Rectal smooth muscle tissue (tissue), 1 donor: ENCODE measurements at regions not wholly inside any gene's neighbourhood (a gene's known extent, or its start where the extent isn't known, plus 50 kb on each side); places are given as distances from the start of the nearest gene placed in this dataset.

Source experiments
- H3K27ac ChIP-seq: one replicate; pipeline ENCODE4 v1.7.0; 2013; ENCODE audit warnings: low read depth, low read length, inconsistent platforms
- H3K27me3 ChIP-seq: one replicate; pipeline ENCODE4 v1.7.0; 2013; ENCODE audit warnings: low read length; ENCODE audit not compliant: control insufficient read depth, insufficient read depth
- H3K36me3 ChIP-seq: one replicate; pipeline ENCODE4 v1.7.0; 2013; ENCODE audit warnings: low read length; ENCODE audit not compliant: control insufficient read depth, insufficient read depth
- H3K4me1 ChIP-seq: one replicate; pipeline ENCODE4 v1.7.0; 2013; ENCODE audit warnings: low read length; ENCODE audit not compliant: control insufficient read depth, insufficient read depth
- H3K4me3 ChIP-seq: one replicate; pipeline ENCODE4 v1.7.0; 2013; ENCODE audit warnings: low read length
- H3K9ac ChIP-seq: one replicate; pipeline ENCODE4 v1.7.0; 2013; ENCODE audit warnings: low read length

DNA sequence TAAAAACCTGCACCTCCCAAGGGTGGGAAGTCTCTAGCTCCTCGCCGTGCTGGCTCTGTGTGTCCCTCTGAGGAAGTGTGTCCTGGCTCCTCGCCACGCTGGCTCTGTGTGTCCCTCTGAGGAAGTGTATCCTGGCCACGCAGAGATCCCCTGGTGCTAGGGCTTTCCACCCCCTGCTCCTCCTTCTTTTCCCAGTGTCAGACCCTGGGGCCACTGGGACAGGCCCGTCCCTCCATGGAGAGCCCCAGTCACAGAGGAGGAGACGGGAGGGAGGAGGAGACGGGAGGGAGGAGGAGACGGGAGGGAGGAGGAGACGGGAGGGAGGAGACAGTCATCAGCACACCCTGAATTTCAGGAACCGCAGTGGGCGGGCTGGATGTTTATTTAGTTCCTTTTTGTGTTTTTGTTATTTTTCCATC, 53.8 kb upstream of the HGFAC start:
- Histone ChIP-seq H3K4me3 (peak overlapping the region; percentile 45), H3K27me3 (no peaks in the 10 kb centered on the region), H3K9ac (no peak overlapping the region), H3K36me3 (no peaks in the 10 kb centered on the region), H3K27ac (peak overlapping the region; percentile 43), H3K4me1 (peaks cover 3% of the 10 kb centered on the region)

DNA sequence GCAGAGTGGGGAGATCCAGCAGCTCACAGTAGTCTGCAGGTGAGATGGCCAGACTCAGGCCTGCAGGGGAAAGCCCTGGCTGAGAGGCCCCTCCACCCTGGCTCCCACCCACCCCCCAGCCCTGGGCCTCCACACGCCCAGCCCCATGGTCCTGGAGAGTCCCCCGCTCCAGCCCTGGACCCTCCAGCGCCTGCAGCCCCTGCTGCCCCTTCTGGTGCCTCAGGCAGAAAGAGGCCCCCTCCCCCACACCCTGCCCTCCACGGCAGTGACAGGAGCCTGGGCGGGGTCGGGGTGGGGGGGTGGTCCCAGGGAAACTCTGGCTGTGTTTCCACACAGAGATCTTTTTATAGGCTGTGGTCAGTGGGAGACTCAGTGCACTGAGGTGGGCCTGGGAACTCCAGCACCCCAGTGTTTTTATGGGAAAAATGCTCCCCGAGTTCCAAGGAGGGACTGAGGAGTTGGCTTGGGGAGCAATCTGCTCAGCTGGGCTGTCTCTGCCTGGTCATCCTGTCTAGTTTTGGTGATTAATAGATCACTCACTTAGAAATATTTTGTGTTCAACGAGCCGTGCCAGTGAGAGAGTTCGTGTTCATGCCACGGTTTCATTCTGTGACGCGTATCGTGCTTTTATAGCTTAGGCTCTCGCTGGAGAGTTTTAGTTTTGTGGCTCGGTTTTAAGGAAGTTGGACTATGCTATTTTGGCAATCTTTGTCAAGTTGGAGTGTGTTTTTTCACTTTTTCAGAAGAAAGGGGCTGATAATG, 53.1 kb upstream of the HGFAC start:
- Histone ChIP-seq H3K27ac (peak overlapping the region; percentile 43), H3K4me1 (peaks cover 3% of the 10 kb centered on the region), H3K4me3 (peak overlapping the region; percentile 50), H3K9ac (no peak overlapping the region), H3K27me3 (no peaks in the 10 kb centered on the region), H3K36me3 (no peaks in the 10 kb centered on the region)

DNA sequence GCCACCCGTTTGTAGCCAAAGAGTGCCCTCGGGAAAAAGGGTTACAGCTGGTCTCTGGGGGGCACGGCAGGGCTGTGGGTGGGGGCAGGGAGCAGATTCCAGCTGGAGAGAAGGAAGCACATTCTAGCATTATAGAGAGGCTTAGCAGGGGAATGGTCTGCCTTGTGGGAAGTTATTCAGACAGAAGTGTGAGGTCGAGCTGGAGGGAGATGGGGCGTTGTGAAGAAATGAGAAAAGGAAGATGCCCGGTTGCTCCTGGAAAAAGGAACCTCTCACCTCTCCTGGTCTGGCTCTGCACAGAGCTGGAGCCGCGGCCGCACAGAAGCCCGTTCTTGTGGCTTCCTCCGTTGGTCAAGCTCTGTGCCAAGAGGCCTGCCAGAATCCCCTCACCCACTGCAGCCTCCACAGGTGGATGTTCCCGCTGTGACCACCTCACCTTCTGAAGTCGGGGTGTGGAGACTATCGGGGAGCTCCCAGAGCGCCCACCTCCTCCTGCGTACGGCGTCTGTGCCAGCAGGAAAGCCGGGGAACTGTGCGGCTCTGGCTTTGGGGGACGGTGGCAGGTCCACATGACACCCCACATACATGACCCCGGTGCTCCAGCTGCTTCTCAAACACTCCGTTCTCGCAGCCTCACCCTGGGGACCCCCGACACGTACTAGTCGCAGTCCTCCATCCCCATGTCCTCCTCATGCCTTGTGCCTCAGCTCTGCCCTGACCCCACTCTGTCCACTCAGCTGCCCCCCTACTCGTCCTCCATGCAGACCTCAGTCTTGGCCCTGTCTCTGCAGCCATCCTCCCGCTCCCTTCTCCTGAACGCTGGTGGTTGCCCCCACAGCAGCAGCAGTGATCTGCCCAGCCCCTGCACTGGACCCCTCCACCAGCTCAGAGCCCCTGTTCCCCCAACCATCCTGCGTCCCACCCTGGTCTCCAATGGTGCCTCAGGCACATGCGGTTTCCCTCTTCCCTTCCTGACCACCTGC, 52.2 kb upstream of the HGFAC start:
- H3K27ac ChIP-seq, result peak overlapping the region; percentile 27
- H3K4me3 ChIP-seq, result peak overlapping the region; percentile 50
- H3K4me1 ChIP-seq, result peaks cover 3% of the 10 kb centered on the region
- no peak overlapping the region for H3K9ac ChIP-seq
- H3K36me3 ChIP-seq, result no peaks in the 10 kb centered on the region
- H3K27me3 ChIP-seq, result no peaks in the 10 kb centered on the region

DNA sequence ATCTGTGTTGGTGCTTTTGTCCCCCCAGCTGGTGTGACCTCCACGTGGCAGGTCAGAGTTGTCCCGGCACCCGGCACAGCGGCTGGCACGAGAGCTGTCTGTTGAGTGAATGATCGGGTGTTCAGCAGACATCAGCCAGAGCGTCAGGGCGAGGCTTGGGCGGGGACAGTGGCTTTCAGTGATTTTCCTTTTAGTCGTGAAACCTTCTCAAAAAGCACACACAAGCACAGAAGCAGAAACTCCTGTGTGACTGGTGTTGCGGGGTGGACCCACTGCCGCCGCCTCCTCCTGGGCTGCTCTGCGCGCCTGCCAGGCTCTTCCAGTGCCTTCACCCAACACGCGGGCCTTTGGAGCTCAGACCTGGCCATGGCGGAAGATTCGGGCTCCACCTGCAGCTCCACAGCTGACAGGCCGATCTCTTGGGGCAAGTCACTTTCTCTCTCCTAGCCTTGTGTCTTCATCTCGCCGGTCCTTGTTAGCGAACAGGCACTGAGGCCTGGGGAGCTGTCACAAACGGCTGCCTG, 51.4 kb upstream of the HGFAC start:
- no peak overlapping the region for H3K9ac ChIP-seq
- no peaks in the 10 kb centered on the region for H3K27me3 ChIP-seq
- no peak overlapping the region for H3K27ac ChIP-seq
- no peaks in the 10 kb centered on the region for H3K36me3 ChIP-seq
- H3K4me3 ChIP-seq, result no peak overlapping the region
- H3K4me1 ChIP-seq, result peaks cover 3% of the 10 kb centered on the region

DNA sequence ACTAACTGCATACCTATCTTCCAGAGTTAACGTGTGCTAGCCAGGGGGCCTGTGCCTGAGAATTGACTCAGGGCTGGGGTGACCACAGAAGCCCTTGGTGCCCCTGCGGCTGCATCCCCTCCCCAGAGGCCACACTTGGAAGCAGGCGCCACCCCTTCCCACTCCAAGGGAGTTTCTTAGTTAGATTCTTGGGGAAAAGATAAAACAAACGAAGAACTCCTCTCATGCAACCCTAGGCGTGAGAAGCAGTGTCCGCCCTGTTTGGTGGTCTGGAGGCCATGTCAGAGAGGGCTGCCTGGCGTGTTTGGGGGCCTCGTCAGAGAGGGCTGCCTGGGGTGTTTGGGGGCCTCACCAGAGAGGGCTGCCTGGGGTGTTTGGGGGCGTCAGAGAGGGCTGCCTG, 50.3 kb upstream of the HGFAC start:
- Histone ChIP-seq H3K27me3 (no peaks in the 10 kb centered on the region), H3K4me1 (peaks cover 3% of the 10 kb centered on the region), H3K27ac (no peak overlapping the region), H3K9ac (no peak overlapping the region), H3K4me3 (no peak overlapping the region), H3K36me3 (no peaks in the 10 kb centered on the region)
